H9 (cell line): ENCODE measurements at regions not wholly inside any gene's neighbourhood (a gene's known extent, or its start where the extent isn't known, plus 50 kb on each side); places are given as distances from the start of the nearest gene placed in this dataset.

Experiments used
- DNase-seq: peaks from one replicate; pipeline ENCODE4 v3.0.0-alpha.2; 2017
- H2AFZ ChIP-seq: one replicate; pipeline ENCODE4 v1.6.1; 2013; ENCODE audit warnings: mild to moderate bottlenecking, low read length, control low read depth, moderate library complexity
- H2AK5ac ChIP-seq: 2 replicates; pipeline ENCODE4 v1.6.1; 2013; ENCODE audit warnings: low read length, control low read depth, mixed read lengths; ENCODE audit not compliant: insufficient read length
- H2BK120ac ChIP-seq: one replicate; pipeline ENCODE4 v1.6.1; 2013; ENCODE audit warnings: low read depth, mild to moderate bottlenecking, low read length, control low read depth, inconsistent platforms; ENCODE audit not compliant: poor library complexity, severe bottlenecking
- H2BK12ac ChIP-seq: 2 replicates; pipeline ENCODE4 v1.6.1; 2013; ENCODE audit warnings: low read length, control low read depth, mixed read lengths, low read depth; ENCODE audit not compliant: insufficient read length
- H2BK15ac ChIP-seq: 2 replicates; pipeline ENCODE4 v1.6.1; 2013; ENCODE audit warnings: low read depth, low read length, control low read depth
- H2BK20ac ChIP-seq: one replicate; pipeline ENCODE4 v1.6.1; 2013; ENCODE audit warnings: low read depth, mild to moderate bottlenecking, low read length, control low read depth, inconsistent platforms; ENCODE audit not compliant: poor library complexity, severe bottlenecking
- H2BK5ac ChIP-seq: 2 replicates; pipeline ENCODE4 v1.6.1; 2013; ENCODE audit warnings: low read length, control low read depth, mixed read lengths; ENCODE audit not compliant: insufficient read length
- H3K14ac ChIP-seq: 2 replicates; pipeline ENCODE4 v1.6.1; 2013; ENCODE audit warnings: low read length, control low read depth; ENCODE audit not compliant: insufficient read depth
- H3K18ac ChIP-seq: 2 replicates; pipeline ENCODE4 v1.6.1; 2013; ENCODE audit warnings: low read depth, mild to moderate bottlenecking, mixed read lengths, low read length, control low read depth; ENCODE audit not compliant: insufficient read length
- H3K23ac ChIP-seq: 2 replicates; pipeline ENCODE4 v1.6.1; 2013; ENCODE audit warnings: low read length, control low read depth, mixed read lengths, low read depth; ENCODE audit not compliant: insufficient read length
- H3K23me2 ChIP-seq: 2 replicates; pipeline ENCODE4 v1.6.1; 2013; ENCODE audit warnings: low read depth, mild to moderate bottlenecking, mixed read lengths, low read length, control low read depth; ENCODE audit not compliant: insufficient read length, poor library complexity, severe bottlenecking
- H3K27ac ChIP-seq: 2 replicates; pipeline ENCODE4 v1.5.1; 2013; ENCODE audit warnings: low read length, control low read depth, mixed read lengths, low read depth; ENCODE audit not compliant: insufficient read length
- H3K27me3 ChIP-seq: 2 replicates; pipeline ENCODE4 v1.6.1; 2013; ENCODE audit warnings: low read length, control low read depth, inconsistent platforms; ENCODE audit not compliant: insufficient read depth
- H3K4ac ChIP-seq: 2 replicates; pipeline ENCODE4 v1.6.1; 2013; ENCODE audit warnings: low read depth, mild to moderate bottlenecking, control low read depth, inconsistent platforms, low read length, moderate library complexity
- H3K4me1 ChIP-seq: 2 replicates; pipeline ENCODE4 v1.6.1; 2013; ENCODE audit warnings: low read length, control low read depth, inconsistent platforms; ENCODE audit not compliant: insufficient read depth
- H3K4me2 ChIP-seq: 2 replicates; pipeline ENCODE4 v1.6.1; 2013; ENCODE audit warnings: low read length, control low read depth, mixed read lengths; ENCODE audit not compliant: insufficient read length, insufficient read depth
- H3K56ac ChIP-seq: 2 replicates; pipeline ENCODE4 v1.6.1; 2013; ENCODE audit warnings: low read depth, mild to moderate bottlenecking, mixed read lengths, low read length, control low read depth; ENCODE audit not compliant: insufficient read length
- H3K79me1 ChIP-seq: 2 replicates; pipeline ENCODE4 v1.6.1; 2013; ENCODE audit warnings: low read depth, mild to moderate bottlenecking, moderate library complexity, low read length, control low read depth, inconsistent platforms; ENCODE audit not compliant: insufficient read depth, poor library complexity, severe bottlenecking
- H3K79me2 ChIP-seq: 2 replicates; pipeline ENCODE4 v1.6.1; 2013; ENCODE audit warnings: low read length, control low read depth, inconsistent platforms; ENCODE audit not compliant: insufficient read depth
- H3K9ac ChIP-seq: 2 replicates; pipeline ENCODE4 v1.6.1; 2013; ENCODE audit warnings: low read length, control low read depth, mixed read lengths; ENCODE audit not compliant: insufficient read length; ENCODE audit errors: extremely low read depth
- H3K9me3 ChIP-seq: one replicate; pipeline ENCODE4 v1.6.1; 2013; ENCODE audit warnings: low read depth, low read length, inconsistent platforms; ENCODE audit not compliant: control insufficient read depth
- H3T11ph ChIP-seq: one replicate; pipeline ENCODE4 v1.6.1; 2013; ENCODE audit warnings: mild to moderate bottlenecking, low read length, control low read depth, inconsistent platforms
- H4K20me1 ChIP-seq: one replicate; pipeline ENCODE4 v1.6.1; 2013; ENCODE audit not compliant: control insufficient read depth, insufficient read length, insufficient read depth
- H4K5ac ChIP-seq: 2 replicates; pipeline ENCODE4 v1.6.1; 2013; ENCODE audit warnings: low read depth, mild to moderate bottlenecking, mixed read lengths, low read length, control low read depth; ENCODE audit not compliant: insufficient read length
- H4K8ac ChIP-seq: replicated peaks from 2 replicates; pipeline ENCODE4 v1.6.1; 2013; ENCODE audit warnings: low read length, control low read depth, mixed read lengths, low read depth; ENCODE audit not compliant: insufficient read length
- H4K91ac ChIP-seq: 2 replicates; pipeline ENCODE4 v1.6.1; 2013; ENCODE audit warnings: low read depth, mild to moderate bottlenecking, moderate library complexity, mixed read lengths, low read length, control low read depth; ENCODE audit not compliant: insufficient read length
- H3K27ac Mint-ChIP-seq, 3 experiments: 2 replicates in 2 of 3; 3 replicates in 1 of 3; pipeline ENCODE4 v1.8.0; 2020 to 2021; ENCODE audit warnings: mixed read lengths in 3 of 3, mild to moderate bottlenecking in 1 of 3, moderate library complexity in 1 of 3
- H3K27me3 Mint-ChIP-seq: 2 replicates; pipeline ENCODE4 v1.8.0; 2021; ENCODE audit warnings: low read depth, mild to moderate bottlenecking, moderate library complexity, mixed read lengths
- H3K36me3 Mint-ChIP-seq, 3 experiments: 2 replicates in 2 of 3; 3 replicates in 1 of 3; pipeline ENCODE4 v1.8.0; 2020 to 2021; ENCODE audit warnings: low read depth in 3 of 3, mixed read lengths in 3 of 3; ENCODE audit not compliant: insufficient read depth in 1 of 3
- H3K4me1 Mint-ChIP-seq, 2 experiments: 2 replicates each; pipeline ENCODE4 v1.8.0; 2020; ENCODE audit warnings: mixed read lengths in 2 of 2
- H3K4me3 Mint-ChIP-seq, 2 experiments: 2 replicates in 1 of 2; 3 replicates in 1 of 2; pipeline ENCODE4 v1.8.0; 2020 to 2021; ENCODE audit warnings: mild to moderate bottlenecking in 2 of 2, mixed read lengths in 2 of 2, moderate library complexity in 1 of 2
- H3K9me3 Mint-ChIP-seq, 2 experiments: 2 replicates in 1 of 2; 3 replicates in 1 of 2; pipeline ENCODE4 v1.8.0; 2020; ENCODE audit warnings: mild to moderate bottlenecking in 2 of 2, mixed read lengths in 2 of 2, moderate library complexity in 1 of 2
- CTCF ChIP-seq: fragments of 200-600 bp; sonication (generic); conservative IDR thresholded peaks from 3 replicates; pipeline ENCODE4 v1.8.0; 2021; ENCODE audit warnings: antibody characterized with exemption, mild to moderate bottlenecking
- WGBS: extraction: QIAGEN DNeasy Blood & Tissue Kit; methylation state at CpG from one replicate; pipeline ENCODE4 v1.1.7; 2013; ENCODE audit warnings: missing lambda C conversion rate, low lambda C conversion rate, mixed read lengths; ENCODE audit not compliant: insufficient read length; ENCODE audit errors: extremely low coverage; 5-methylcytosine and 5-hydroxymethylcytosine counted together

GRCh38 chr1:208924928-208925327, 658.6 kb upstream of the CAMK1G start:
- no peak overlapping the region for H2BK15ac ChIP-seq
- H3K9me3 ChIP-seq, result no peaks in the 10 kb centered on the region
- H3K23ac ChIP-seq, result no peak overlapping the region
- no peak overlapping the region for H3T11ph ChIP-seq
- no peaks in the 10 kb centered on the region for H3K79me1 ChIP-seq
- H4K20me1 ChIP-seq, result no peaks in the 10 kb centered on the region
- Mint-ChIP-seq H3K4me3 (no peak overlapping the region), H3K36me3 (no peaks in the 10 kb centered on the region; a peak in 1 of 7 replicates), H3K27me3 (no peaks in the 10 kb centered on the region; the same call in 1 of the 2 replicates), H3K4me1 (peaks cover 6% of the 10 kb centered on the region in 2 experiments), H3K9me3 (no peaks in the 10 kb centered on the region; a peak in 1 of 5 replicates), H3K27ac (no peak overlapping the region)
- H2BK120ac ChIP-seq, result no peak overlapping the region
- H3K4ac ChIP-seq, result no peak overlapping the region
- no peaks in the 10 kb centered on the region for H3K23me2 ChIP-seq
- no peak overlapping the region for H4K5ac ChIP-seq
- DNase-seq, result no peak
- no peak overlapping the region for H3K14ac ChIP-seq
- H4K91ac ChIP-seq, result no peak overlapping the region
- no peak overlapping the region for H2BK5ac ChIP-seq
- H3K27ac ChIP-seq, result no peak overlapping the region
- no CpG with 5 or more reads among the region's 5 CpGs for WGBS
- H3K4me1 ChIP-seq, result no peaks in the 10 kb centered on the region
- no peak overlapping the region for H2BK20ac ChIP-seq
- no peaks in the 10 kb centered on the region for H3K27me3 ChIP-seq
- no peak overlapping the region for H4K8ac ChIP-seq
- H3K79me2 ChIP-seq, result no peaks in the 10 kb centered on the region
- no peak overlapping the region for H2AK5ac ChIP-seq
- no peak overlapping the region for H3K56ac ChIP-seq
- no peak overlapping the region for H3K9ac ChIP-seq
- no peak for TF ChIP-seq CTCF
- no peak overlapping the region for H2AFZ ChIP-seq
- H3K18ac ChIP-seq, result no peak overlapping the region
- H2BK12ac ChIP-seq, result no peak overlapping the region
- no peak overlapping the region for H3K4me2 ChIP-seq
